ENCODE measurements at regions not wholly inside any gene's neighbourhood (a gene's known extent, or its start where the extent isn't known, plus 50 kb on each side); places are given as distances from the start of the nearest gene placed in this dataset.
A peak's percentile ranks its signal among the peaks of the same experiment; 100 is the strongest.

- no peak for TF ChIP-seq BCL3 (IDR thresholded peaks at IDR 0.05)
Measured at GRCh38 chr6:112427499-112427898, 80.4 kb downstream of the RFPL4B start (continued).

DNA sequence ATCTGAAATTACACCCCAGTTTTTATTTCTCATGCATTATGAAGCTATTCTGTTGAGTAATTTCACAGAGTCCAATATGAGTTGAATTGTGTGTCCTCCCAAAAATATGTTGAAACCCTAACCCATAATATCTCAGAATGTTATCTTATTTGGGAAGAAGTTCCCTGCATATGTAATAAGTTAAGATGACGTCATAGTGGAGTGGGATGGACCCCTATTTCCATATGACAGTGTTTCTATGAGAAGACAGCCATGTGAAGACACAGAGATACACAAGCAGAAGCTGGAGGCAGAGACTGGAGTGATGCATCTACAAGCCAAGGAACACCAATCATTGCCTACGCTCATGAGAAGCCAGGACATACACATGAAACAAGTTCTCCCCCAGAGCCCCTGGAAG is 81.3 kb downstream of the RFPL4B start:
- Histone ChIP-seq H3K4me2 (no peak overlapping the region), H3K4me1 (no peaks in the 10 kb centered on the region), H3K9me3 (no peaks in the 10 kb centered on the region), H3K4me3 (no peak overlapping the region), H3K27ac (no peak overlapping the region)
- WGBS (ENCODE audit: missing lambda C conversion rate), result 29% methylated on average over 2 of the region's 2 CpGs
- ATAC-seq, result no peak
- no peak for TF ChIP-seq CHD2 (IDR thresholded peaks at IDR 0.05; ENCODE audit: low read length, partially characterized antibody)
- TF ChIP-seq ZC3H11A (IDR thresholded peaks at IDR 0.05), result no peak
- TF ChIP-seq RAD21 (conservative IDR thresholded peaks at IDR 0.05 in 1 of 2, IDR thresholded peaks at IDR 0.05 in 1 of 2), result no peak
- TF ChIP-seq ZNF302 (CRISPR knock-in tag; IDR thresholded peaks at IDR 0.05), result no peak
- TF ChIP-seq JUNB (IDR thresholded peaks at IDR 0.05), result no peak
- TF ChIP-seq HDAC2 (IDR thresholded peaks at IDR 0.05), result no peak
- no peak for TF ChIP-seq RARB (CRISPR knock-in tag; IDR thresholded peaks at IDR 0.05)
- no peak for TF ChIP-seq CBX8 (IDR thresholded peaks at IDR 0.05)
- no peak for TF ChIP-seq RFX5 (IDR thresholded peaks at IDR 0.05)
- no peak for TF ChIP-seq ZSCAN20 (CRISPR knock-in tag; IDR thresholded peaks at IDR 0.05)
- TF ChIP-seq HOXB5 (CRISPR knock-in tag; IDR thresholded peaks at IDR 0.05), result no peak
- no peak for TF ChIP-seq MAX (IDR thresholded peaks at IDR 0.05)
- TF ChIP-seq POLR2AphosphoS2 (conservative IDR thresholded peaks at IDR 0.05; ENCODE audit: low read length), result no peak
- no peak for TF ChIP-seq EP300 (IDR thresholded peaks at IDR 0.05)
- TF ChIP-seq NFE2L2 (conservative IDR thresholded peaks at IDR 0.05; ENCODE audit: low read length), result no peak
- TF ChIP-seq ATOH8 (CRISPR knock-in tag; IDR thresholded peaks at IDR 0.05; ENCODE audit: low read depth), result no peak
- no peak for TF ChIP-seq HES2 (IDR thresholded peaks at IDR 0.05)
- TF ChIP-seq PHF8 (IDR thresholded peaks at IDR 0.05; ENCODE audit: borderline replicate concordance, low read depth), result no peak
- no peak for TF ChIP-seq ESRRA (IDR thresholded peaks at IDR 0.05; ENCODE audit: borderline replicate concordance, low read length)
- TF ChIP-seq REST (IDR thresholded peaks at IDR 0.05), result no peak
- DNase-seq (ENCODE audit: low read depth in 1 of 2, low spot score in 1 of 2), result no peak
- FAIRE-seq, result no peak
- CTCF ChIA-PET, result no interaction called here
- POLR2A ChIA-PET, result no interaction called here

GRCh38 chr6:112429226-112429625 is 82.1 kb downstream of the RFPL4B start:
- peak in 1 of 2 experiments; percentile 6 for DNase-seq (ENCODE audit: low read depth in 1 of 2, low spot score in 1 of 2)
- WGBS (ENCODE audit: missing lambda C conversion rate), result 22% methylated on average over 3 of the region's 3 CpGs
- Histone ChIP-seq H3K27ac (no peak overlapping the region), H3K4me3 (no peak overlapping the region), H3K4me1 (no peaks in the 10 kb centered on the region), H3K4me2 (no peak overlapping the region), H3K9me3 (no peaks in the 10 kb centered on the region)
- ATAC-seq, result no peak
- FAIRE-seq, result no peak
- no peak for TF ChIP-seq FOSL2 (IDR thresholded peaks at IDR 0.05)
- TF ChIP-seq FOSL2 (CRISPR knock-in tag; IDR thresholded peaks at IDR 0.05), result no peak
- POLR2A ChIA-PET, result no interaction called here
- CTCF ChIA-PET, result no interaction called here

Data from A549 (cell line).